ENCODE measurements at regions not wholly inside any gene's neighbourhood (a gene's known extent, or its start where the extent isn't known, plus 50 kb on each side); places are given as distances from the start of the nearest gene placed in this dataset.

- Histone ChIP-seq H2AFZ (ENCODE audit: low read length) (no peak overlapping the region), H3K4me2 (ENCODE audit: low read length) (no peak overlapping the region), H3K27ac (ENCODE audit: low read depth, low read length, poor library complexity, severe bottlenecking) (no peak overlapping the region), H3K36me3 (ENCODE audit: insufficient read depth, low read length) (no peaks in the 10 kb centered on the region), H3K79me2 (ENCODE audit: insufficient read depth, low read depth, low read length) (no peaks in the 10 kb centered on the region), H3K9me2 (ENCODE audit: insufficient read depth, low read length) (no peaks in the 10 kb centered on the region), H3K4me1 (ENCODE audit: insufficient read depth, low read length, poor library complexity, severe bottlenecking) (no peaks in the 10 kb centered on the region), H3K9me3 (ENCODE audit: low read length) (no peaks in the 10 kb centered on the region), H3K4me3 (ENCODE audit: low read depth, low read length, poor library complexity, severe bottlenecking) (no peak overlapping the region), H4K20me1 (ENCODE audit: insufficient read depth, low read length) (no peaks in the 10 kb centered on the region)
- POLR2A ChIA-PET = interaction anchor here (1.3 kb wide), 1 partner anchor 9 kb away, joined by 3 read pairs; no protein-coding TSS in a partner anchor
- CTCF ChIA-PET (ENCODE audit: unreplicated experiment) = no interaction called here
- intact Hi-C loops (cut with micrococcal nuclease; ENCODE audit: unreplicated experiment) = no loop called here
- DNase-seq (ENCODE audit: low spot score) = no peak
- no TSS peak for BruUV-seq (replicated peaks)
- TF ChIP-seq EZH2phosphoT487 (IDR thresholded peaks at IDR 0.05; ENCODE audit: borderline replicate concordance, low read depth, low read length) = no peak
- no peak for TF ChIP-seq CTCF (conservative IDR thresholded peaks at IDR 0.05; ENCODE audit: low read length)
Observed at GRCh38 chr5:110335361-110336066, 391.0 kb downstream of the TMEM232 start.

- Histone ChIP-seq H3K27ac (ENCODE audit: low read depth, low read length, poor library complexity, severe bottlenecking) (no peak overlapping the region), H3K36me3 (ENCODE audit: insufficient read depth, low read length) (no peaks in the 10 kb centered on the region), H4K20me1 (ENCODE audit: insufficient read depth, low read length) (no peaks in the 10 kb centered on the region), H3K79me2 (ENCODE audit: insufficient read depth, low read depth, low read length) (no peaks in the 10 kb centered on the region), H2AFZ (ENCODE audit: low read length) (no peak overlapping the region), H3K4me2 (ENCODE audit: low read length) (no peak overlapping the region), H3K4me1 (ENCODE audit: insufficient read depth, low read length, poor library complexity, severe bottlenecking) (no peaks in the 10 kb centered on the region), H3K9me2 (ENCODE audit: insufficient read depth, low read length) (no peaks in the 10 kb centered on the region), H3K4me3 (ENCODE audit: low read depth, low read length, poor library complexity, severe bottlenecking) (no peak overlapping the region), H3K9me3 (ENCODE audit: low read length) (no peaks in the 10 kb centered on the region)
- intact Hi-C loops (cut with micrococcal nuclease; ENCODE audit: unreplicated experiment) = no loop called here
- DNase-seq (ENCODE audit: low spot score) = no peak
- BruUV-seq (replicated peaks) = no TSS peak
- ChIA-PET CTCF (ENCODE audit: unreplicated experiment) (no interaction called here), POLR2A (interaction anchor here (0.6 to 1.2 kb wide), 2 partner anchors 24 to 828 kb away, joined by 3 read pairs; no protein-coding TSS in a partner anchor)
- no peak for TF ChIP-seq CTCF (conservative IDR thresholded peaks at IDR 0.05; ENCODE audit: low read length)
Observed at GRCh38 chr5:110338341-110339083, 388.0 kb downstream of the TMEM232 start.

GRCh38 chr5:110339399-110339798, 387.1 kb downstream of the TMEM232 start:
- intact Hi-C loops (cut with micrococcal nuclease; ENCODE audit: unreplicated experiment) = no loop called here
- no peaks in the 10 kb centered on the region for H3K9me3 ChIP-seq (ENCODE audit: low read length)
- TF ChIP-seq EZH2phosphoT487 (IDR thresholded peaks at IDR 0.05; ENCODE audit: borderline replicate concordance, low read depth, low read length) (no peak), CTCF (conservative IDR thresholded peaks at IDR 0.05; ENCODE audit: low read length) (no peak)
- H3K4me3 ChIP-seq (ENCODE audit: low read depth, low read length, poor library complexity, severe bottlenecking) = no peak overlapping the region
- no peaks in the 10 kb centered on the region for H3K9me2 ChIP-seq (ENCODE audit: insufficient read depth, low read length)
- POLR2A ChIA-PET = interaction anchor here (0.6 to 1.2 kb wide), 2 partner anchors 23 to 829 kb away, joined by 3 read pairs; no protein-coding TSS in a partner anchor
- H3K79me2 ChIP-seq (ENCODE audit: insufficient read depth, low read depth, low read length) = no peaks in the 10 kb centered on the region
- no peaks in the 10 kb centered on the region for H3K36me3 ChIP-seq (ENCODE audit: insufficient read depth, low read length)
- no peaks in the 10 kb centered on the region for H3K4me1 ChIP-seq (ENCODE audit: insufficient read depth, low read length, poor library complexity, severe bottlenecking)
- H3K4me2 ChIP-seq (ENCODE audit: low read length) = no peak overlapping the region
- no peak for DNase-seq (ENCODE audit: low spot score)
- no peak overlapping the region for H3K27ac ChIP-seq (ENCODE audit: low read depth, low read length, poor library complexity, severe bottlenecking)
- no TSS peak for BruUV-seq (replicated peaks)
- no peak overlapping the region for H2AFZ ChIP-seq (ENCODE audit: low read length)
- H4K20me1 ChIP-seq (ENCODE audit: insufficient read depth, low read length) = no peaks in the 10 kb centered on the region
- CTCF ChIA-PET (ENCODE audit: unreplicated experiment) = no interaction called here
